ENCODE measurements at regions not wholly inside any gene's neighbourhood (a gene's known extent, or its start where the extent isn't known, plus 50 kb on each side); places are given as distances from the start of the nearest gene placed in this dataset.

- H3K27ac ChIP-seq (ENCODE audit: low read depth, low read length): no peak overlapping the region
- no peak for DNase-seq
- no peaks in the 10 kb centered on the region for H3K27me3 ChIP-seq (ENCODE audit: control insufficient read depth in 2 of 2, insufficient read depth in 2 of 2, low read length in 2 of 2)
- no peak for ATAC-seq
- Mint-ChIP-seq H3K4me1 (peaks cover 0 to 7% (median 0%) of the 10 kb centered on the region in 7 donors), H3K27me3 (peaks cover 0 to 17% (median 0%) of the 10 kb centered on the region in 5 donors), H3K36me3 (no peaks in the 10 kb centered on the region), H3K9me3 (no peaks in the 10 kb centered on the region), H3K4me3 (no peak overlapping the region), H3K27ac (no peak overlapping the region)
- no peak overlapping the region for H3K4me3 ChIP-seq (ENCODE audit: low read length)
- peaks cover 0 to 5% of the 10 kb centered on the region in 2 donors for H3K4me1 ChIP-seq (ENCODE audit: control insufficient read depth in 2 of 2, insufficient read depth in 2 of 2, low read length in 2 of 2)
- no peaks in the 10 kb centered on the region for H3K9me3 ChIP-seq (ENCODE audit: control insufficient read depth in 2 of 3, low read length in 3 of 3)
- POLR2A ChIA-PET: interaction anchor here (0.6 to 2.3 kb wide), 2 partner anchors 167 to 411 kb away, joined by 3 to 5 read pairs; partner anchors contain the start of gene TNRC6C
- CTCF ChIA-PET: no interaction called here
- intact Hi-C loops (cut with micrococcal nuclease): loop anchor here (10.0 kb wide), 2 partner anchors 98 to 628 kb away; no protein-coding TSS in a partner anchor
- H3K36me3 ChIP-seq (ENCODE audit: control insufficient read depth in 2 of 3, insufficient read depth in 3 of 3, low read length in 3 of 3): no peaks in the 10 kb centered on the region
Measured at GRCh38 chr17:77546772-77547241, 406.0 kb downstream of the SEC14L1 start.

- Histone ChIP-seq H3K4me3 (ENCODE audit: low read length) (no peak overlapping the region), H3K27ac (ENCODE audit: low read depth, low read length) (no peak overlapping the region), H3K9me3 (ENCODE audit: control insufficient read depth in 2 of 3, low read length in 3 of 3) (no peaks in the 10 kb centered on the region), H3K27me3 (ENCODE audit: control insufficient read depth in 2 of 2, insufficient read depth in 2 of 2, low read length in 2 of 2) (no peaks in the 10 kb centered on the region), H3K4me1 (ENCODE audit: control insufficient read depth in 2 of 2, insufficient read depth in 2 of 2, low read length in 2 of 2) (no peaks in the 10 kb centered on the region), H3K36me3 (ENCODE audit: control insufficient read depth in 2 of 3, insufficient read depth in 3 of 3, low read length in 3 of 3) (no peaks in the 10 kb centered on the region)
- Mint-ChIP-seq H3K9me3 (no peaks in the 10 kb centered on the region), H3K4me1 (peaks cover 0 to 7% (median 0%) of the 10 kb centered on the region in 7 donors), H3K4me3 (no peak overlapping the region), H3K27ac (no peak overlapping the region), H3K36me3 (no peaks in the 10 kb centered on the region), H3K27me3 (peaks cover 0 to 16% (median 0%) of the 10 kb centered on the region in 5 donors)
- ATAC-seq (peak; percentile 64), DNase-seq (no peak)
- ChIA-PET CTCF (no interaction called here), POLR2A (interaction anchor here (2.3 kb wide), 1 partner anchor 409 kb away, joined by 5 read pairs; the partner anchor contains the start of gene TNRC6C)
- intact Hi-C loops (cut with micrococcal nuclease): loop anchor here (10.0 kb wide), 2 partner anchors 96 to 626 kb away; no protein-coding TSS in a partner anchor
Measured at GRCh38 chr17:77548967-77549366, 408.2 kb downstream of the SEC14L1 start.

GRCh38 chr17:77549726-77550366, 408.7 kb upstream of the TNRC6C start:
- Histone ChIP-seq H3K9me3 (ENCODE audit: control insufficient read depth in 2 of 3, low read length in 3 of 3) (no peaks in the 10 kb centered on the region), H3K27ac (ENCODE audit: low read depth, low read length) (no peak overlapping the region), H3K36me3 (ENCODE audit: control insufficient read depth in 2 of 3, insufficient read depth in 3 of 3, low read length in 3 of 3) (no peaks in the 10 kb centered on the region), H3K27me3 (ENCODE audit: control insufficient read depth in 2 of 2, insufficient read depth in 2 of 2, low read length in 2 of 2) (no peaks in the 10 kb centered on the region), H3K4me3 (ENCODE audit: low read length) (no peak overlapping the region), H3K4me1 (ENCODE audit: control insufficient read depth in 2 of 2, insufficient read depth in 2 of 2, low read length in 2 of 2) (no peaks in the 10 kb centered on the region)
- Mint-ChIP-seq H3K27ac (no peak overlapping the region), H3K4me1 (peaks cover 0 to 7% (median 0%) of the 10 kb centered on the region in 7 donors), H3K9me3 (no peaks in the 10 kb centered on the region), H3K4me3 (no peak overlapping the region), H3K36me3 (no peaks in the 10 kb centered on the region), H3K27me3 (peaks cover 0 to 11% (median 0%) of the 10 kb centered on the region in 5 donors)
- ChIA-PET POLR2A (no interaction called here), CTCF (no interaction called here)
- intact Hi-C loops (cut with micrococcal nuclease): loop anchor here (10.0 kb wide), 2 partner anchors 95 to 625 kb away; no protein-coding TSS in a partner anchor
- ATAC-seq: no peak
- no peak for DNase-seq

- Histone ChIP-seq H3K27me3 (ENCODE audit: control insufficient read depth in 2 of 2, insufficient read depth in 2 of 2, low read length in 2 of 2) (no peaks in the 10 kb centered on the region), H3K4me3 (ENCODE audit: low read length) (no peak overlapping the region), H3K9me3 (ENCODE audit: control insufficient read depth in 2 of 3, low read length in 3 of 3) (no peaks in the 10 kb centered on the region), H3K4me1 (ENCODE audit: control insufficient read depth in 2 of 2, insufficient read depth in 2 of 2, low read length in 2 of 2) (no peaks in the 10 kb centered on the region), H3K36me3 (ENCODE audit: control insufficient read depth in 2 of 3, insufficient read depth in 3 of 3, low read length in 3 of 3) (no peaks in the 10 kb centered on the region), H3K27ac (ENCODE audit: low read depth, low read length) (no peak overlapping the region)
- Mint-ChIP-seq H3K36me3 (no peaks in the 10 kb centered on the region), H3K27ac (no peak overlapping the region), H3K27me3 (peaks cover 0 to 22% (median 6%) of the 10 kb centered on the region in 5 donors), H3K9me3 (no peaks in the 10 kb centered on the region), H3K4me1 (no peaks in the 10 kb centered on the region), H3K4me3 (no peak overlapping the region)
- DNase-seq (no peak), ATAC-seq (no peak)
- intact Hi-C loops (cut with micrococcal nuclease): no loop called here
- POLR2A ChIA-PET: no interaction called here
- CTCF ChIA-PET: no interaction called here
Measured at GRCh38 chr17:77553459-77554066, 404.9 kb upstream of the TNRC6C start.

DNA sequence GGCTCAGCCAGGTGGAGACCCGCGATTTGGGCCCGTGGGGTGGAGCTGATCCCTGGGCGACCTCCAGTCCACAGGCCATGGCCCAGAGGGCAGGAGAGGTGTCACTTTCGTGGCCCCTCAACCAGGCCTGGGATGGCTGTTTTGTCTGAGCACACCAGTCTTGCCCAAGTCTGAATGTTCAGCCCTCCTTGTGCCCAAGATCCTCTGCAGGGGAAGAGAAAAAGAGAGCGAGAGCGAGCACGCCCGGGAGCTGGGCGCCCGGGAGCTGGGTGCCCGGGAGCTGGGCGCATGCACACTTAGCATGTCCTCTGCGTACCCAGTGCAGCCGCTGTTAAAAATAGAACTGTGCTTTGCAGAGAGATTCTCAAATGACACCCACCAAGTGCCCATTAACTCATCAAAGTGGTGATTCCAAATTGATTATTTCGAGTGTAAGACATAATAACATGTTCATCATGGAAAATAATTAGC, 403.3 kb upstream of the TNRC6C start:
- ChIA-PET POLR2A (no interaction called here), CTCF (no interaction called here)
- Histone ChIP-seq H3K4me3 (ENCODE audit: low read length) (no peak overlapping the region), H3K27ac (ENCODE audit: low read depth, low read length) (no peak overlapping the region), H3K36me3 (ENCODE audit: control insufficient read depth in 2 of 3, insufficient read depth in 3 of 3, low read length in 3 of 3) (no peaks in the 10 kb centered on the region), H3K4me1 (ENCODE audit: control insufficient read depth in 2 of 2, insufficient read depth in 2 of 2, low read length in 2 of 2) (no peaks in the 10 kb centered on the region), H3K9me3 (ENCODE audit: control insufficient read depth in 2 of 3, low read length in 3 of 3) (no peaks in the 10 kb centered on the region), H3K27me3 (ENCODE audit: control insufficient read depth in 2 of 2, insufficient read depth in 2 of 2, low read length in 2 of 2) (no peaks in the 10 kb centered on the region)
- intact Hi-C loops (cut with micrococcal nuclease): no loop called here
- DNase-seq (no peak), ATAC-seq (no peak)
- Mint-ChIP-seq H3K9me3 (no peaks in the 10 kb centered on the region), H3K36me3 (no peaks in the 10 kb centered on the region), H3K27ac (no peak overlapping the region), H3K4me1 (no peaks in the 10 kb centered on the region), H3K27me3 (peaks cover 0 to 23% (median 6%) of the 10 kb centered on the region in 5 donors), H3K4me3 (no peak overlapping the region)

GRCh38 chr17:77555741-77556291, 402.7 kb upstream of the TNRC6C start:
- Mint-ChIP-seq H3K4me1 (no peaks in the 10 kb centered on the region), H3K4me3 (no peak overlapping the region), H3K27me3 (peaks cover 0 to 24% (median 6%) of the 10 kb centered on the region in 5 donors), H3K27ac (no peak overlapping the region), H3K9me3 (no peaks in the 10 kb centered on the region), H3K36me3 (no peaks in the 10 kb centered on the region)
- intact Hi-C loops (cut with micrococcal nuclease): no loop called here
- ChIA-PET CTCF (no interaction called here), POLR2A (no interaction called here)
- Histone ChIP-seq H3K4me3 (ENCODE audit: low read length) (no peak overlapping the region), H3K9me3 (ENCODE audit: control insufficient read depth in 2 of 3, low read length in 3 of 3) (no peaks in the 10 kb centered on the region), H3K27ac (ENCODE audit: low read depth, low read length) (no peak overlapping the region), H3K27me3 (ENCODE audit: control insufficient read depth in 2 of 2, insufficient read depth in 2 of 2, low read length in 2 of 2) (no peaks in the 10 kb centered on the region), H3K36me3 (ENCODE audit: control insufficient read depth in 2 of 3, insufficient read depth in 3 of 3, low read length in 3 of 3) (no peaks in the 10 kb centered on the region), H3K4me1 (ENCODE audit: control insufficient read depth in 2 of 2, insufficient read depth in 2 of 2, low read length in 2 of 2) (no peaks in the 10 kb centered on the region)
- DNase-seq: no peak
- no peak for ATAC-seq
